ENCODE measurements at regions not wholly inside any gene's neighbourhood (a gene's known extent, or its start where the extent isn't known, plus 50 kb on each side); places are given as distances from the start of the nearest gene placed in this dataset.
A peak's percentile ranks its signal among the peaks of the same experiment; 100 is the strongest.

DNA sequence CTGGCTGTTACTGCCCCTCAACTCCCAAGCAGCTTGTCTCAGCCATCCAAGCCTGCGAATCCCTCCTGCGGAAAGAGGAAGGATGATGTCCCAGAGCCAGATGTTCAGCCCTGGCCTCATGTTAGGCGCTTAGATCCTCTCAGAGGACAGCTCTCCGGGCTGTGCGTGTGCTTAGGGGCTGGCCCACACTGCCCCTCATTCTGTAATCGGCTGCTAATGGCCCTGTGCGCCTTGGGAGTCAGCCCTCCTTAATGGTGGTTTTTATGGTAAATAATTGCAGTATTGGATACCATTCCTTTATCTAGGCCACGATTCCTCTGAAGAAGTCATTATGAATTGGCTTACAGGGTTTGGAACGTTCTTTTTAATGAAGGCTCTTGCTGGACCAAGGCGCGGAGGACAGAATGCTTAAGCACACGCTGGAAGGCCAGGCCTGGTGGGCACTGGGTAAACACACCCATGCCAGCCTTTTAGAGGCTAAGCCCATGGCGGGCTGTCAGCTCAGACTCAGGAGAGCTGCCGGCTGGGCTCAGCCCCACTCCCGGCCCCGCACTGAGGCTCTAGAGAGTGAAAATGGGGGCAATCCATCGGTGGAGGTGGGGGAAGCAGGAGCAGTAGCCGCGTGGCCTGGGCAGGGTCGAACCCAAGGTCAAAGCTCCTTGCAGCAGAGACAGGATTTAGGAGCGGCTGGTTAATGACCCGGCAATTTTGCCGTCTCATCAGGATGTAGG lies 1157.5 kb downstream of the BRD1 start:
- DNase-seq = no peak

DNA sequence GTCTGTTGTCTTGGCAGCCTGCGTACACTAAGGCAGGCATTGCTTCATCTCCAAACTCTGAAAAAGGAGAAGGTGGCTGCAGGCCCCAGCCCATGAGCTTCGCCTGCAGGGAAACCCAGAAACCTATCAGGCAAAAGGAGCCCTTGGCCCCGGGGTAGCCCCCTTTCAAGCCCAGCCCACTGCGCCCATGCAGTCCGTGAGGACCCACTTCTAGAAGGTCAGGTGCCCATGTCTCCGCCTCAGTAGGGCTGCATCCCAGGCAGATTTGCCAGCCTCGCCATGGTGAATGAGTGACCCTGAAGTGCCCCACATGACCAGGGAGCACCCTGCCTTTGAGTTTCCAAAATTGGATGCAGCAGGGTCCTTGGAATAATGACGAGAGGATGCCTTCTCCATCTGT lies 1158.4 kb downstream of the BRD1 start:
- DNase-seq = no peak

DNA sequence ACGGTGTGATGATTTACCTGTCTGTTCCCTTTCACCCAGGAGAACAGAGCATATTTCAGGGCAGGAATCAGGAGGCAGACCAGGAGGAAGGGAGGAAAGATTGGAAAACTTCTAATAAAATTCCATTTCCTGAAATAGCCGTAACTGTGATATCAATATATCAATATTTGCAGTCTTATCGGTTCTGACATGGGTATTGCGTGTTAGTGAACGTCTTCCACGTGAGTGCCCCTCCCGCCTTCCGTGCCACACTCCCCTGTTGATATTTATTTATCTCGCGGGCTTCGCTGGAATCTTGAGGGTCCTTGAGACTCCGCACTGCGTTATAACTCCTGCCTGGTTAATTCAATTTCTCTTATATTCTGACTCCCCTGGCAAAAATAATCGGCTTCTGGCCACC lies 1160.4 kb downstream of the BRD1 start:
- no peak for DNase-seq

DNA sequence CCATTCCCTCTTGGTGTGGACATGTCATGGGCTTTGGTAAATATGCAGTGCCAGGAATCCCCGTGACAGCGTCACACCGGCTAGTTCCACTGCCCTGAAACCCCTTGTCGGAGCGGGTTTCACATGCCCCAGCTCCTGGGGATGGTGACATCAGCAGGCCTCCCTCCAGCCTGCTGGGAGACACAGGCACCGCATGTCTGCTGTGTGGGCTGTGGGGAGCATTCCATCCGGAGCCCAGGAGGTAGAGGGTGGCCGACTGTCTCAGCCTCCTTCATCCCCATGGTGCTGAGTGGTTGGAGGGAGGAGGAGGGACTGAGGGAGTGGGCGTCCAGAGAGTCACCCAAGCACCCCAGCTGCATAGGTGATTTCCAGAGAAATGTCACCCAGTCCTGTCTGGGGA lies 1161.1 kb downstream of the BRD1 start:
- DNase-seq = no peak

DNA sequence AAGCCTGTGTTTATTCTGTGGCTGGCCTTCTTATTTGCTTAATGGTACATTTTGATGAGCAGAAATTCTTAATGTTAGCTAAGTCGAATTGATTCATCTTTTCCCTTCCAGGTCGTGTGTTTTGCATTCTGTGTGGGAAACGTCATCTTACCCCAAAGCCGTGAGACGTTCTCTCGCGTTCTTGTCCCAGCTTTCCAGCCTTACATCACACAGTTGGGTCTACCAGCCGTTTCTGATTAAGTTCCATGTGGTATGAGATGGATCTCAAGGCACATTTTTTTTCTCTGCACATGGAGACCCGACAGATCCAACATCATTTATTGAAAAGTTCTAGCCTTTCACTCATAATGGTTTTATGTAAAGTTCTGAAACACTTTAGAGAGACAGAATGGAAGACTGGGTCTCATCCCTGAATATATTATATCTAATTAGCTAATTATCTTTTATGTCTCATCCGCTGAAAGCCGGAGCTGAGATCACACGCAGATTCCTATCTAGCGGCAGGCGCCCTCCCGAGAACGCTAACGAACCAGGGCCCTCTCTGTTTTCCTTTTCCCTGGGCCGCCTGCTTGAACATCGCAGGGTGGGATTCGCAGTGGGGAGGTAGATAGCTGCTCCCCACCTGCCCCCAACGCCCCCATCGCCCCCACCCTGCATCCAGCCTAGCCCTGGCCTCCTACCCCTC lies 1162.2 kb downstream of the BRD1 start:
- no peak for DNase-seq

DNA sequence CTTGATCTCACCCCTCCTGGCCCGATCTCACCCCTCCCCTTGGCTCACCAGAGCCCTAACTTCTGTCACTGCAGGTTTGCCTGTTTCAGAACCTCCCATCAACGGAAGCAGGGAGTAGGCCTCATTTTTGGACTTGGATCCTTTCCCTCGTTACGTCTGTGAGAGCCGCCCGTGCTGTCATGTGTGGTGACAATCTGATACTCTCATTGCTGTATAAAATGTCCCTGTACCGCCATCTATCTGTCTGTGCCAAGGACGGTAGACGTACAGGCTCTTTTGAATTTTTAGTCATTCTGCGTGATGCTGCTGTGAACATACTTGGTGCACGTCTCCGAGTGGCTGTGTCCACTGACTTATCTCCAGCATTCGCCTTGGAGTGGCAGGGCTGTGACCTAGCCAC lies 1163.1 kb downstream of the BRD1 start:
- no peak for DNase-seq

DNA sequence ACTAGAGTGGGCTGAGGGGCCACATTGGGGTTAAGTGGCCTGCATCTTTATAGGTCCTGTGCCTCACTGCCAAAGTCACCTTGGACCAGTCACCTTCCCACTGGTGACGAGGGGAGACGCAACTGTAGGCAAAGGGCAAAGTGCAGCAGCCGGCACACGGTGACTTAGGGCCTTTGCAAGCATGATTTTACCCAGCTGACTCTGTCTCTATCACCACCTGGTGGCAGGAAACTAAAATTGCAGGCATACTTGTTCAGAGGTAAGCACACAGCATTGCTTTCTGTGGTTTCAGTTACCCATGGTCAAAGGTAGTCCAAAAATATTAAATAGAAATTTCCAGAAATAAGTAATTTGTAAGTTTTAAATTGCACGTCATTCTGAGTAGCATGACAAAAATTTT lies 1164.4 kb downstream of the BRD1 start:
- no peak for DNase-seq

DNA sequence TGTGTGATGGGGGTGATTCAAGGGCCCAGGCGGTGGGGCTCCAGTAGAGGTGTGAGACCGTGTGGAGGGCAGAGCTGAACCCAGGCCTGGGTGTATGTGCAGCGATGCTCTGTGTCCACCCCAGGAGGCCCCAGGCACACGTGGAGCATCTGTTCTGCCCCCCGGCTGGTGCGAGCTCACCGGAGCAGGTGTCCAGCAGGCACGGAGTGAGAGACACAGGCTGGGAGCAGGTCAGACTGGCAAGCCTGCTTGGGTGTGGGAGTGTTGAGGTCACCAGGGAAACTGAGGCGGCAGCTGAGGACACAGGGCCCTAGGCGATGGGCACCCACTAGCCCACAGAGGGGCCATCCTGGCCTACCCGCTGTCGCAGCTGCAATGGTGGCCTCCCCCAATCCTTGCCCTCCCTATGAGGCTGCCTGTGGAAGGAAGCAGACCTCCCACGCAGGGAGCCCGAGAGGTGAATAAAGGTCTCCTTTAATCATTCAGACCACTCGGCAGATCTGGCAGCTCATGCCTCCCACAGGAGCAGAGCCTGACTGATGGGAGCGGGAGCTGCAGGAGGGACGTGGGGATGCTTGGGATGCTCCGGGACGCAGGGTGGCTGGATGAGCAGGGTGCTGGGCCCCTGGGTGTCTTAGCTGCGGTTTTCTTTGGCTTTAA lies 1165.1 kb downstream of the BRD1 start:
- no peak for DNase-seq

DNA sequence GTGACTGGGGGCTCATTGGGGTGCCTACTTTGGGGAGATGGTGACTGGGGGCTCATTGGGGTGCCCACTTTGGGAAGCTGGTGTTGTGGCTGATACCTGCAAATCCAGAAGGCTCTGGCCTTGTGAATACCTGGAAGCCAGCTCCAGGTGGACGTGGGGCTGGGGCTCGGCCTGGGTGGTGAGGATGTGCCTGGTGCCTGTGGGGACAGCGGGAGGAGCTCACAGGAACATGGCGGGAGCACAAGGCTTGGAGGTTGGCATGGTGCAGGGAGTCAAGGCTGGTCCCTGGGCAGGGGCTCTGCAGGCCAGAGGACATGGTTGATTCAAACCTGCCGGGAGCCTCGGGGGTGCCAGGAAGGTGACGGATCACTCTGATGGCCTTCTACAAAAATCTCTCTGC lies 1165.7 kb downstream of the BRD1 start:
- no peak for DNase-seq

DNA sequence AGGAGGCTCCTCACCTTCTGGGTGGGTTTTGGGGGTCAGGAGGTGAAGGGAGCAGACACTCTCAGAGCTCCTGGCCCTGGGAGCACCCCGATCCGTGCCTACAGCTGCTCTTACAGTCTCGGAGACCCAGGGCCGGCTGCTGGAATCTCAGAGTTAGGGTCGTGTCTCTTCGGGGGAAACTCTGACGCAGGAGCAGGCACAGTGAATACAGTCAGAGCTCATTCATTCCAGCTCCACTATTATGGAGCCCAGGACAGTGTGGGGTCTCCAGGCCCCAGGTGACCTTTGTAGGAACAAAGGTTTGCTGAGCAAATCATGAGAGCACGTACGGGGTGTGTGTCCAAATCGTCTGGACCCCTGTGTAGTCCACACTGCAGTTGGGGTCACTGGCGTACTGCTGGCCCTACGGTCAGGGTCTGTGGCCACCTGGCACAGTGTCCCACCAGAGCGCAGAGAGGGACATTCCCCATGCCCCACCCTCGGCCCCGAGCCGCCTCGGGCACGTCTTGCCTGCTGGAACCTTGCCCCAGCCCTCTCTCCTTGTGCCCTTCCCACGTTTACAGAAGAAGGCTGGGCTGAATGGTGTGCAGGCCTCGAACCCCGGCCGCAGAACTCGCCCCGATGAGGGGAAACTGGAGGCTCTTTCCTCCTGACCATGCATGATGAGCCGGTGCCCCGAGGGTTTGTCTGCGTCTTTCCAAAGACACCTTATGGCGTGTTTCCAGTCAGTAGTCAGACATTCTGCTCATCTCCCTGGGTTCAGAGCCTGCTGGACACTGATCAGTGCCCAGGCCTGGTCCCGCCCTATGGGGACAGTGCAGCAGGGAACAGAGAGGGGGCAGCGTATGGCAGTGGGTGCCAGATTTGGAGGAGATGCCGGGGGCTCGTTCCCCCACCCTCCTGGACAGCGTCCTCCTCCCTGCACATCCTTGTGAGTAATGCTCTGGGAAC lies 1166.6 kb downstream of the BRD1 start:
- peak; percentile 36 for DNase-seq

DNA sequence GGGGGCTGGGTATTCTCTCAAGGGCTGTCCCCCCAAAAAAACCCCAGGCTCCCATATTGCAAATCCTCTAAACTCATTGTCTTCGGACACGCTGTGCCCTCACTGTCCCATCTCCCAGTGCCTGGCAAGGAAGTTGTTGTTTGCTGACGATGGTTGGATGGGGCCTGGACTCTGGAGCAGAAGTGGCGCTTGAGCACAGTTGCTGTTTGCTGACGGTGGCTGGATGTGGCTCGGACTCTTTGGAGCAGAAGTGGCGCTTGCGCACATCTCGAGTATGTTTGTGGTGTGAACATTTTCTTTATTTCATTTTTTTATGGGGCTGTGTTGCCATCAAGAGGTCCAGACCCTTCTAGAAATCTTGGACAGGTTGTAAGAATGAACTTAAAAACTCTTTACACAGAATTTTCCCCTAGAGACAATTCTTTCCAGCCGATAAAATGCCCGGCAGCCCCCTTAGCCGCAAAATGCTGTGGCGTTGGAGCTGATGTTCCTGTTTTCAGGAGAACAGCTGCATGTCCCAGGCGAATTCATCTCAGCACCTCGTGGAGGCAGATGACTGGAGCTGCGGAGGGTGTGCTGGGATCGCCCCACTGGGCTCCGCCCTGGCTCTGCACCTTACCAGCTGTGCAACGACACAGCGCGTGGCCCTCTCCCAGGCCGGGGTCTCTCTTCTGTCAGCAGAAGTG lies 1167.4 kb downstream of the BRD1 start:
- DNase-seq = no peak

DNA sequence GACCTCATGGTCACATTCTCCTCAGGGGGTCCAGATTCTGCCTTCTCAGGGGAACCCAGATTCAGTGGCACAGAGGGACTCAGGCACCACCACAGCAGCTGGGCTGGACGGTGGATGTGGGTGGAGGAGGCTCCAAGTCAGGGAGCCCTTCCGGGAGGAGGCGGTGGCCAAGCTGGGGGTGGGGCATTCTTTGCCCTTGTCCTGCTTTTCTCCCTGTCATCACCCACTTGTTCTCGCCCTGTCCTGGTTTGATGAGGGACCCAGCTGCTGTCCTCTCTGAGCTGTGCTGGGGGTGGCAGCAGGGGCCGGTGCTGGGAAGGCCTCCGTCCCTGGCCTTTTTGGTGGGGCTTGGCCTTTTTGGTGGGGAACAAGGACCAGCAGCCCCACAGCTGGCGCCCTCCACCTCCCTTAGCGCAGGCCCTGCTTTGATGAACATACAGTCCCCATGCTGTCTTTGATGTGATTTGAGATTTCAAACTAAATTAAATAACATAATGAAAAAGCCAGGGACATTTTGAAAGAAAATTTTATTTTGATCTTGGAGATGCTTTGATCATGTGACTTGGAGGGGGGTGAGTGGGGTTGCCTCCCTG lies 1168.2 kb downstream of the BRD1 start:
- DNase-seq = no peak

DNA sequence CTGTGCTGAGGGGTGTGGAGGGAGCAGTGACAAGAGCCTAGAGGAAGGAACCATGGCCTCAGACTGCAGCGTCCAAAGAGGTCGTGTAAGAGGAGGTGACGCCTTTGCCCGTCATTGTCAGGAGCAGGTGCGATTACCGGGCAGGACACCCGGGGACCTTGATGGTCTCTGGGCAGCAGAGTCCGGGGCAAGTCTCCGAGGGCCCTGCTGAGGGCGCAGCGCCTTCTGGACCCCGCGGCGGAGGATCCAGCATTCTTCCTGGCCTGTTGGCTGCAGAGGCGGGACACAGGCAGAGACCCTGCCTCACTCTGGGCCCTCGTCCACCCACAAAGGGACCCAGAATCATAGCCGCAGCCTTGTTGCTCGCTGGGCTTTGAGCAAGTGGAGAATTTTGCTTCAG lies 1168.8 kb downstream of the BRD1 start:
- no peak for DNase-seq

DNA sequence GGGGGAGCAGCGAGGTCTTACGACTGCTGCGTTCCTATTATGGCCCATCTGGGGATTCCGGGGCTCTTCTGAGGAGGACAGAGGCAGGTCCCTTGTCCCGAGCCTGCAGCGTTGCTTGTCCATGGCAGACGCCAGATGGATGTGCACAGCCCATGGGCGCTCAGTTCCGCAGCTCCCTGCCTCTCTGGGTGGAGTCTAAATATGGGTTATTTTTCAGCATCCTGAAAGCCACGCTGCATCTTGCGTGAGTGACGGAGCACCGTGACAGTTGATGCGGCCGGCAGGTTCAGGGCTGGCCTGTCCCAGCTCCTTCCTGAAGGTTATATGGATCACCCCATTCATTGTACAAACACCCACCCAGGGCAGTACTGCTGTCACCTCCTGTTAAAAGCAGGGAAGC lies 1169.4 kb downstream of the BRD1 start:
- DNase-seq = no peak

DNA sequence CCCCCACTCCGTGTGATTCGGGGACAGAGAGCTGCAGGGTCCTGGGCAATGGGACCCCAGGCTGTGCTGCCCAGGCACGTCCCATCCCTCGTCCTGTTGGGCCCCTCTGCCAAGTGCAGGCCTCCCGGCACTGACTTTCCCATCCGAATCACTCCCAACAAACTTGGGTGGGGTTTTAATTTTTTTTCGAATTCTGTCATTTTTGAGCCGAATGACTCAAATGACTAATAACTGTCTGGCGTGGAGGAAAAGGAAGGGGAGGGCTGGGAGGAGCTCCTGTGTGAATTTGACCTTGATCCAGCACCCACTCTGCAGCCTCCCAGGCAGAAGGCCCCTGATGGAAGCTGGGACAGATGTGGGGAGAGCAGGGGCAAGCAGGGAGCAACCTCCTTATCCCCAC lies 1173.2 kb downstream of the BRD1 start:
- DNase-seq = no peak

DNA sequence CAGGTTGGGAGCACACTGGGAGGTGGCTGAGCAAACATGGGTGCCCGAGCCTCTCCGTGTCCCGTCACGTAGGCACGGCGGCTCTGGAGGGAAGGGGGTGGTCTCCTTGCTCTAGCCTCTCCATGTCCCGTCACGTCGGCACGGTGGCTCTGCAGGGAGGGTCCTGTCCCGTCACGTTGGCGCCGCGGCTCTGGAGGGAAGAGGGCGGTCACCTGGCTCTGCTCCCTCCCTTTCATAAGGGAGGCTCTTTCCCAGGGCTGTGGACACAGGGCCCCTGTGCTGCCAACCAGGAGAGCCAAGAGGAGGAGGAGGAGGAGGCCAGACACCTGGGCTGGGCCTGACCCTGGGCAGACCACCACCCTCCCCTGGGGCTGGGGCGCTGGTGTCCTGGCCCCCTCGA lies 1173.7 kb downstream of the BRD1 start:
- DNase-seq = no peak

DNA sequence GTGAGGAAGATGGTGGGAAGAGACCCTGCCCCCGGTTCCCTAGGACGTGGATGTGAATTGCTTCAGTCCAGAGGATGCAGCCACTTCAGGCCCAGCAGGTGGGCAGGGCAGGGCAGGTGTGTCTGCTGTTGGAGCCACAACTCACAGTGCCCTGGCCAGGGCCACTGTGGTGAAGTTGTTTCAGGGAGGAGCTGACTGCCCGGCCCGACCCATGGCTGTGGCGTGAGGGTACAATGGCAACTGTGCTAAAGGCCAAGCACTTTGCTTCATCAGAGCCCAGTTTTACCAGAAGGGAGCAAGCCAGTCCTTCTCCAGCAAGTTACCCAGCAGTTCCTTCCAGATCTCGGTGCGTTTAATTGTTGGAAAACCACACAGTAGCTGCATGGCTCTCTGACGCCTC lies 1174.4 kb downstream of the BRD1 start:
- DNase-seq = no peak

DNA sequence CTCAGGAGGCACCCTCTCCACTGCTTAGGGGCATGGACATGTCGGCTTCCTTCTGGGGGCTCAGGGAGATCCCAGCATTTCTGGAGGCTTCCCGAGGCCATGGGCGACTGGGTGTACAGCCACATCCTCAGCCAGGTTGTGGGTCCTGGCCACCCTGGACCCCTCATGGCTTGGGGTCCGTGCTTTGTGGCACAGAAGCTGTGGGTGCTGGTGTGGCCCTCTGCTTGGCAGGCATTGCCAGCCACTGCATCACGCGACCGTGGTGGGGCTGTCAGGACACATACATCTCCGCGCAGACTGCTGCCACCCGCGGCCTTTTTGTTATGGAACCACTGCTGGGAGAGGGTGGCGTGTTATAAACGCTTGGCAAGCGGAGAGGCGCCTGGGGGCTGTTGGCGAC lies 1174.9 kb downstream of the BRD1 start:
- DNase-seq = no peak

DNA sequence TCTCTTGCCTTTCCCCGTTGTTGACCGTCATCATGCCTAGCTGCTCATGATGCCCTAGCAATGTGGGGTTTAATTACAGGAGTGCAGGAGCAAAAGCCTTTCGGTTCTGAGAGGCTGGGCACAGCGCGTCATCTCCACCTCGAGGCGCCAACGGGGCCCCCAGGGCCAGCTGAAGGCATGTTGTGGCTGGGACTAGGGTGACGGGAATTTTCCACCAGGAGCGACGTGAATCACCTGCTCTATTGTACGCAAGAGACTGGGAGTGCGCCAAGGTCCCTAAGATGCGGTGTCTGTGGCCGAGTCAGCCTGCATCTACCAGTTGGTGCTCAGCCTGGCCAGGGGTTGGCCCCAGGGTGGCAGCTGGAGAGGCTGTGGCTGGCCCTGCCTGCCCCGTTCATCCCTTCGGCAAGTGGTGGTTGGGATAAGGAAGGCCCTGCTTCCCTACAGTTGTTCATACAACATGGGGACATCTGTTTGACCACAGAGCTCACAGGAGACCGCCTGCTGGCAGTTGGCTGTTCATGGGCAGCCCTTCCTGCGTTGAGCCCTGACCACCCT lies 1175.6 kb downstream of the BRD1 start:
- DNase-seq = no peak

DNA sequence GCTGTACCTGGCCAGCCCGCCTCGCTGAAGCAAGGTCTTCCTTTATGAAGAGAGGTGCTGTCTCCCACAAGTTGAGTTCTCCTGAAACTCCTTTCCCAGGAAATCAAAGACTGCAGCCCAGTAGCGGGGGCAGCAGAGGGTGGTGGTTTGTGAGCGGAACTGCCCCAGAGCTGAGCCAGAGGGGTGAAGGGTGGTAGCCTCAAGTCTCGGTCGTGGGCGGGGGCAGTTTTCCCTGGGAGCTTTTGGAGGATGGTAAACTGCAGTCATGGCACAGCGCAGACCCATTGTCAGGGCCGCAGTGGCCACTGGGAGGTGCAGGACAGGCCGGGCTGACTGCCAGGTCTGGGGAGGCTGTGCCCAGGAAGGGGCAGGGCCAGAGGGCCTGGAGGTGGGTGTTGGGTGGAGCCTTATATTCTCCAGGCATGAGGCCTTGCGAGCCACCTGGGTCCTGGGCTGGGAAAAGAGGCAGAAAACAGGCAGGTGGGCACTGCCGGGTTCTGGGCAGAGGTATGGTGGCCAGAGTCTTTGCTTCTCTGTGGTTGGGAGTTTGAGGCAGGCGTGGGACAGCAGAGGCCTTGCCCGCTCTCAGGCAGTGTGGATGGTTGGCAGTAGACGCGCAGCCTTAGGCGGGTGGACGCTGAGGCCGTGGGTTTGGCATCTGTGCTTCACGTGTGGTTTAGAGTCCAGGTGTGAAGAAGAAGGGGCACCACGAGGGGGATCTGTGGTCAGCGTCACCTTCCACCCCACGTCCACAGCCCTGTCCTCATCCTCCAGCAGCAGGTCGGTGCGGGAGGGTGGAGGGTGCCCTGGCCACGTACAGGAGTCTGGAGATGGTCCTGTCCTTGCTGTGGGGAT lies 1176.4 kb downstream of the BRD1 start:
- no peak for DNase-seq

Measured in femur (tissue), 1 donor.